Epidermal melanocyte (primary cell): ENCODE measurements at regions not wholly inside any gene's neighbourhood (a gene's known extent, or its start where the extent isn't known, plus 50 kb on each side); places are given as distances from the start of the nearest gene placed in this dataset.

Source experiments
- DNase-seq: peaks from one replicate; pipeline ENCODE4 v3.0.0; 2011; ENCODE audit warnings: low spot score; ENCODE audit not compliant: insufficient read length

DNA sequence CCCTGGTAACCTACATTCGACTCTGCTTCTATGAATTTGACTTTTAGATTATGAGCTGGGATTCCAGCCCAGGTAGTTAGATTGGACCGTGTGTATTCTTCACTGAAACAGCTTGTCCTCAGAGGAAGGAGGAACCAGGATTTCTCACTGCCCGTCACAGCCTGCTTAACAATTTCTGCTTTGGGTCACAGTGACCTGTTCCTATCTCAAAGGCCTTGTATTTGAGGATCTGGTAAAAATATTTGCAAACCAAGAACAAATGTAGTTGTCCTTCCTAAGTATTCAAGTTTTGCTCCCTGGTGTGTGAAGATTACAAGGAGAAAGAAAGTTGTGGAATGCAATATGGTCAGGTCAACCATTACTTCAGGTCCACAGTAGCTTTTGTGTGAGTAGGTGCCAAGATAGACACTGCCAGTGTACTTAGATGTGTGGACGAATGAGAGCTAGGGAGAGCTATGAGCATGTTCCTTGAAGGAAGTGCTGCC is 55.1 kb downstream of the KIF4B start:
- DNase-seq: no peak

GRCh38 chr5:155069961-155070360 is 56.4 kb downstream of the KIF4B start:
- DNase-seq: no peak

GRCh38 chr5:155070781-155071180 is 57.2 kb downstream of the KIF4B start:
- DNase-seq: no peak

GRCh38 chr5:155076379-155076778 is 62.8 kb downstream of the KIF4B start:
- no peak for DNase-seq

DNA sequence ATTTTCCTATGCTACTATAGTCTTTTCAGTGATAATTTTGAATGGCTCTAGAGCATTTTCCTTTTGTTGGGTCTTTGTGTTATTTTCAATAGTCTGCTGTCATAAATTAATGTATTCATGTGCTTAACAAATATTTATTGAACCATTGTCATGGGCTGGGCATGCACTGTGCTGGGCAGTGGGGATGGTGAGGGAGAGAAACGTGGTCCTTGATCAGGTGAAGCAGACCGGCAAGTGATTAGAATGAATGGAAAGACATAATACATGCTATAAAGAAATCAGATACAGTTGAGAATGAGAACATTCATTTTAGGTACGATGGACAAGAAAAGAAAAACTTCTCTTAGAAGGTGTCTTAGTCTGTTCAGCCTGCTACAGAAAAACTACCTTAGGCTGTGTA is 66.1 kb downstream of the KIF4B start:
- DNase-seq: no peak

GRCh38 chr5:155080721-155081120 is 67.2 kb downstream of the KIF4B start:
- DNase-seq: no peak

- DNase-seq: no peak
These were observed 68.1 kb downstream of the KIF4B start for GRCh38 chr5:155081618-155082017.

DNA sequence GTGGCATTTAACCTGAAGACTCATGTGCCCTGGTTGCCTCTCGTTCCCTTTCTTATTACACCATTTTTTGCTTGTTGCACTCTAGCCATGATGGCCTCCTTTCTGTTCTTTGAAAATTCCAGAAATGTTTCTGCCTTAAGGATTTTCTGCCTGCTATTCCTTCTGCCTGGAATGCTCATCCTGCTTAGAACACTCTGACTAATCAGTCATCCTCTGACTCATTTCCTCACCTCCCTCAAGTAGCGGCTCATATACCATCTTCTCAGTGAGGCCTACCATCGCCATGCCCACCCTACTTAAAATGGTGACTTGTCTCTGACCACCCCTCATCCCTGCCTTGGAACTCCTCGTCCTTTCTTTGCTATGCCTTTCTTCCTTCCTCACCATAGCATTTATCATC is 68.8 kb downstream of the KIF4B start:
- no peak for DNase-seq

DNA sequence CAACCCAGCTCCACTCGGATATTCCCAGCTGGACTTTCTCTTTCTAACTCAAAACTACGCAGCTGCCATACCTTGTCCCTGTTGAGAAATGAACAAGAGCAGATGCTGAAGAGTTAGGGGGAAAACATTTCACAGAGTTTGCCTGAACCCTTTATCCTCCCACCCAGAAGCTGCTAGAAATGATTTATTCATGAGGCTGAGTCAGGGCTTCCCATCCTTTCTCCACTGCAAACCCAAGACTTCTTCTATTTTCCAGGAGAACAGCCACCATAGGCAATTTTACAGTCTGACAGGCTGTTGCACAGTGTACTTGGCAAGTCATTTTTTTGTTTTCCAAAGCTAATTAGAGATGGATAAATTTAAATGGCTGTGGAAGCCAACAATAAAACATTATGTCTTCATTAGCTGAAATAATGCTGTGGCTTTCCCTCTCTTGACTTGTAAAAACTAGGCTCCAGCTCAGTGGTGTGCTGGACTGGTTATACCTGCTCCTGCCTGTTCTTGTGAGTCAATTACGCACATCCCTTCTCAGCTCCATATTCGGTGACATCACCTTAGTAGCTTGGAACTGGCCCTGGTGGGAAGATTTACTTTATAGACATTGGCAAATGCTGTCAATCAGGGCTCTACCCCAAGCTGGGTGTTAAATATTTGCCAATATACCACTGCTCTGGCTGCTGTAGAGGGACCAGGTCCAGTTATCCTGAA is 71.9 kb downstream of the KIF4B start:
- no peak for DNase-seq

- DNase-seq: no peak
These were observed 73.5 kb downstream of the KIF4B start for GRCh38 chr5:155087036-155087435.

DNA sequence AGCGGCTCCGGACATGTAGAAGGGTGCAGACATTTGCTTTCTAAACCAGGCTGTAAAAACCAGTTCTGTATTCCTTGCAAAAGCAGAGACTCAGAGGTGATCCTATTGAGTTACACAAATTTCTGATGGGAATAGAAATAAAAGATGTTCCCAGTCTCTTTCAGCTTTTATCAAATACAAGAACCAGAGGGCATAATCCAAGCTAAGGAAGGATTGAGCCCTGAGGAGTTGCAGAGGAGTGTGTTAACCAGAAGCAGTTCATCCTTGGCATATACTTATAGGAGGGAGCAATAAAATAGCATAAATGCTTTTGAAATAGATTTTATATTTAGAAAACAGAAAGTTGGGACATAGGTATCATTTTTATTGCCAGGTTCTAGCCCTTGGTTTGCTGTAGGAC is 75.3 kb downstream of the KIF4B start:
- no peak for DNase-seq

- DNase-seq: no peak
These were observed 76.1 kb downstream of the KIF4B start for GRCh38 chr5:155089643-155090042.

DNA sequence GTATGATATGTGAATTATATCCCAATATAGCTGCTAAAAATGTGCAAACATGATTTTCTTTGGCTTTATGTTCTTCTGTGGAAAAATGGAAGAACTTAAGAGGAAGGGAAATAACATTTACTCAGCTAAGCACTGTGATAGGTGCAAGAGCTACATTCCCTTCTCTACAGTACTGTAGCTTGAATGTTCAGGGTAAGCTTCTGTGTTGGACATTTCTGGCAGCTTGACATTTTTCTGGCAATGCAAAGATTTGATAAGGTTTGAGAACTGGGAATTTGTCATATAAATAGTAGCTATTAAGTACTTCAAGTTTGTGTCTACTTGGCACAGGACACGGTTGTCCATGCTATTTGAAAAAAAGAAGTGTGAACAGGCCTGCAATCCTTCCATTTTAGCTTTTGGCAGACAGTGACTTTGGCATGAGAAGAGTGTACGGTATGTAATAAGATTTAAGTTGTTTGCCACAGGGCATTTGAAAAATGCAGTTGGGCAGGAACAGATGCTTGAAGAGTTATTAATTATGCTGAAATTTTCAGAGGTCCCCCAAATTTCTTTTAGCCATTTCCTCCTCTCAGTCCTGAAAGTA is 77.6 kb downstream of the KIF4B start:
- DNase-seq: no peak

DNA sequence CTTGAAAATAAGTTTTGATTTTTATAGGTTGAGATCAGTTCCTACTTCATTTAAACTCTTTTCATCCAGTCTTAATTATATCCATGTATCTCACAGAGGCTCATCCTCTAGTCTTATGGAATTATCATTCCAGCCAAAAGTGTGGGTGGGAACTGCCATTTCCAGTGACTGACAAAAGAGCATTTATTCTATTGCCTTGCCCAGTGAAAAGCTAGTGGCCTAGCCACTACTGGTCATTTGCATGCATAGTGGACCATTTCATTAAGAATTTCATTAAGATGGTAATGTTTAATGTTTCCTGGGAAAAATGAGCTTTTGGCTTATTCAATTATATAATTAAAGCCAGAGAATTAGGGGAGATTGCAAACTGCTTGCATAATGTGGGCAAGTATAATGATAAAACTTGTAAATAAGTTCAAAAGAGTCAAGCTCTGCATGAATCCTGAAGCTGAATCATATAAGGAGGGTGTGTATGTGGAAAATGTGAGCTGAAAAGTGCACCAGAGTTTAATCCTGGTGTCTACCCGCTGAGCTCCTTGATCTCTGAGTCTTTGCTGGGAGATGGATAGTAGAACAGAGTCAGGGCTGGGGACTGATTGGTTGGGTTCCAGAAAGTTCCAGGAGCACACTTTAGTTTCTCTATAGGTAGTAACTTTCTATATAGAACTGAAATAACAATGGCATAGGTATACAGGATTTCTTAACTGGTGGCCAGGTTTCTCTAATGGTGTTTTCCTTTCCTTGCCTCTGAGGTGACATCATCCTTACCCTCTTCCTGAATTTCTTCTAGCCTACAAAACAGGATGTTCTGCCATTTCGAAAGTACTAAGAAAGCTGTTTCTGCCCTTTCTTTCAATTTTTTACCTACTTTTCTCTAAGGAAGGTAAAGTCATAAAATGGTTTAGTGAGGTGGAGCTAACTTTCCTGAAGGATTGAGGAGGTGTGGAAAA is 78.5 kb downstream of the KIF4B start:
- no peak for DNase-seq

GRCh38 chr5:155094455-155094854 is 80.9 kb downstream of the KIF4B start:
- no peak for DNase-seq

DNA sequence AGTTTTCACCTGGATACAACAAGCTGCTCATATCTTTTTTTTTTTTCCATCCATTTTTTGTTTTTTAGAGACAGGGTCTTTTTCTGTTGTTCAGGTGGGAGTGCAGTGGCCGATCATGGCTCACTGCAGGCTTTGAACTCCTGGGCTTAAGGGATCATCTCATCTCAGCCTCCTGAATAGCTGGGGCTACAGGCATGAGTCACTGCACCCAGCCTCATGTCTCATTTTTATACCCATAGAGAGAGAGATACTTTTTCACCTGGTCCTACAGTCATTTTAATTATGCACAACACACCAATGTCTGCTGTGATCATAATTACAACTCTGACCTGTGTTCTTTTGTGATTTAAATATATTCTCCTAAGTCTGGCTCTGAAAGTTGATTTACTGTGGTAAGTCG is 84.4 kb downstream of the KIF4B start:
- no peak for DNase-seq

DNA sequence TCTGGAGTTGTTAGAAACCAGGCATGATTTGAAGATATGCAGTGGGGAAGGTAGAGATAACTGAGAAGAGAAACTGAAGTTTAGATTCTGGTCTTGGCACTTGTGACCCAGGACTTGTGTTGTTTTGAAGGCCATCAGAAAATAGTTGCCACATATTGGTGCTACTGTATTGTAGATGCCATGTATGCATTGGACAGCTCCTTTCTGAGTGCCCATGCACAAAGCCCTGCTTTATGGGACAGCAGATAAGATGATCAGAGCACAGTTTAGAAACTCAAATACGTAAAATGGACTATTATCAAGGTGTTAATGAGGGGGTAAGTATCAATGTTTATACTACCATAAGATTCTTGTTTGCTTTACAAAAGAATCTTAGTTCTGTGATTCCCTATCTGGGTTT is 84.9 kb downstream of the KIF4B start:
- DNase-seq: no peak

DNA sequence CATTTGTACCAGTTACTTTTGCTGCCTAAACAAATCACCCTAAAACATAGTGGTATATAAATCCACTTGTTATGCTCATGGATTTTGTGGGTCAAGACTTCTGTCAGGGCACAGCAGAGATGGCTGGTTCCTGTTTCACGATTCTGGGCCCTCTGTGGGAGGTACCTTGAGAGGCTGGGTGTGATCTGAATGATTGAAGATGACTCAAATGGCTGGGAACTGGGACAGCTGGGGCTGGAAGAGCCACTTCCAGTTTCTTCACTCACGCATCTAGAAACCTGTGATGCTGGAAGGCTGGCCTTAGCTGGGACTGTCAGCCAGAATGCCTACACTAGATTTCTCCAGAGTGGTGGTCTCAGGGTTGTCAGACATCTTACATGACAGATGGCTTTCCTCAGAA is 88.1 kb downstream of the KIF4B start:
- no peak for DNase-seq

DNA sequence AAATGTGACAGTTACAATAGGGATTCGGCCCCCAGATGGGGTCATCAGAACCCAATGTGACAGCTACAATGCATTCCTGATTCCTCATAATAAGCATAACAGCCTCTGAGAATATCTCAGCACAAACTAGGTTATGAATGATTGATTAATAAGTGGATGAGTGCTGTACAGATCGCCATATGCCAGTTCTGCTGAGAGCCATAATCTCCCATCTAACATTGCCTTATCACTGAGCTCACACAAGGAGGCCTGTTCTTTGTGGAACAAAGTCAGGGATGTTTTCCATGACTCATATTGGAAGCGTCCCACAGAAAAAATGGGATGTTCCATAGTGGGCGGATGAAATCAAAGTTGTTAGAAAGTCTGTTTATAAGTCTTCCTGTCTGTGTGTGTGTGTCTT is 89.6 kb downstream of the KIF4B start:
- DNase-seq: no peak

DNA sequence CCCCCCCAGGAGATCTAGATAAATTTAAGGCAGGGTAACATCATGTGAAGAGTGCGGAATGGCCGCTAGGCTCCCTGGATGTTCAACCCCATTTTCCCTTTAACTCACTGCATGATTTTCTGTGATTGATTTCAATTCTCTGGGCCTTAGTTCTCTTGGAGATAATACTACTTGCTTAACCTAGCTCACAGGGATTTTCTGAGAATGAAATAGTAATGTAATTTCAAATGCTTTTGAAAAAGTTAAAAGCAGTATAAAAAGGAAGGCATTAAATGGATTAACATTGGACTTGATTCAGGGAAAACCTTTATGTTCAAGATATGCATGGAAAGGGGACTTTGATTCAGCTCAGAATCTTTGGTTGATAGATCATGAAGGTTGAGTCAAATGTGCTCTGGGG is 90.9 kb downstream of the KIF4B start:
- DNase-seq: no peak

GRCh38 chr5:155106221-155106620 is 92.7 kb downstream of the KIF4B start:
- DNase-seq: no peak

- no peak for DNase-seq
These were observed 100.3 kb downstream of the KIF4B start for GRCh38 chr5:155113888-155114287.
